Medulla oblongata (tissue), 1 donor: ENCODE measurements at regions not wholly inside any gene's neighbourhood (a gene's known extent, or its start where the extent isn't known, plus 50 kb on each side); places are given as distances from the start of the nearest gene placed in this dataset.

ENCODE experiments used
- DNase-seq: peaks from one replicate; pipeline ENCODE4 v3.0.0-alpha.2; 2015; ENCODE audit errors: extremely low spot score

DNA sequence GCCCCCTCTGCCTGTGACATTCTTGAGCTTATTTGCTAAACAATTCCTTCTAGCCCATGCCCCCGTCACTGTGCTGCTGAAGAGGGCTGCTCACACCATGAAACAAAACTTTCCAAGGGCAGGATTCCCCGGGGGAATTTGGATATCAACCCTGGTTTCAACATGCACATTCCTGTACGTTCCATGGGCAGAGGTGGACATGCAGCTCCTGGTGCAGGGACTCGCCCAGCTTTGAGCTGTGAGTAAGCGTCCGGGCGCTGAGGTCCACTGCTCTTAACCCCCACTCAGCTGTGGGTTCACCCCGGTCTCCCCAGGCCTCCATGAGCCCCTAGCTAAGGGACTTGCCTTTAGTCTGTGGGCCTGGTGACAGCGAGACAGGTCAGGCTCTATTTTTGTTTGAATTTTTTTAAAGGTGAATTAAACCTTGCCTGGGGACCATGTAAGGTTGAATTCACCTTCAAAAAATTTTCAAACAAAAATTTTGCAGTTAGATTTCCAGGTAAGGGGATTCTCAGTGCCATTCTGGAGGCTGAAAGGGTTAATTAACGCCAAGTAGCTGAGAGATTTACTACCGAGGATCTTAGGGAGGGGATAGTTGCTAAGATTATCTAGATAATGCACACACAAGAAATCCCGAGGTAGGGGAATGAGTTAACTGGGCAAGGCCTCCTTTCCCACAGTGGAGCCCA lies 70.3 kb upstream of the SLC22A23 start:
- no peak for DNase-seq

DNA sequence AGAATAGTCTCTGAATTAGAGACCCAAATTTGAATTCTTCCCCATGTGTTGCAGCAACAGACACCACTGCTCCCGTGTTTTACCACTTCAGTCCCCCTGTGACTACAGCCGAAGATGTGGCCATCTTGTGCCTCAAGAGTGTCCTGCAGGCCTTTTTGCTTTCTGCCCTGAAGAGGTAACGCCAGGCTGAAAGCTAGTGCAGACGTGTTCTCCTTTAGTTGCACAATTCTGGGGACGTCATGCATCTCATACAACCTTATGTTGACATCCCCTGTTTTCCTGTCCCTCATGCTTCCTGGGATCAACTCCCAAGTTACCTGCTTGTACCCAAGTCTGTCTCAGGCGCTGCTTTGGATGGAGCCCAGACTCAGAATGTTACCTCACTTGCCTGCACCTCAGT lies 69.1 kb upstream of the SLC22A23 start:
- DNase-seq = no peak

DNA sequence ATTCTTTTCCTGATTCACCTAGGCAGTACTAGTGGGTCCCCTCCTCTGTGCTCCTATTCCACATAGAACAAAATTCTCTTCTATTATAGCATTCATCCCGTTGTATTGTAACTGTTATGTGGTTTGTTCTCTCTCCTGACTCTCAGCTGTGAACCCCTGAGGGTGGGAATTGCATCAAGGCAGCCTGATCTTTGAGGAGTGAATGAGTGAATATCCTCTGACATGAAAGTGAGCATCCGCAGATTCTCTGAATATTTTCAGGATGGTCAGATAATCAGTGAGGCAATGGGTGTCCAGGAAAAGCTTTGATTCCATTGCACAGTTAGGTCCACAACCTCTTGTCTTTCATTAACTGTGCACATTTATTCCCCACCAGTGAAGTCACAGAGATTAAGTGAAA lies 67.6 kb upstream of the SLC22A23 start:
- DNase-seq = no peak

DNA sequence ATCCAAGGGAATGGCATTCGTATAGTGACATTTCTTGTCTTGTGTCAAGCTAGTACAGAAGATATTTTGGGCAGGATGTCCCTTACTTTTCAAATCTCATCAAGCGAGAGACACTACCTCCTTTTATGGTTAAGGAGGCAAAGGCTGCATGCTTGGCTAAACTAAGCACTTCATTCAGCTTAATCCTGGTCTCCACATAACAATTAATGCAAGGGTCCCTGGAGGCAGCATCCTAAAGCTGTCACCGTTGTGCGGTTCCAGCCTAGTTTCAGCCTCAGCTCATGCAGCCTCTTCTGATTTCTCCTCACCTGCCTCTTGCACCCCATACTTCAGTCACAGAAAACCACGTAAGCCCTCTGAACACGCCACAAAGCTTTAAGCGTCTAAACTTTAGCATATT lies 67.1 kb upstream of the SLC22A23 start:
- DNase-seq = no peak

DNA sequence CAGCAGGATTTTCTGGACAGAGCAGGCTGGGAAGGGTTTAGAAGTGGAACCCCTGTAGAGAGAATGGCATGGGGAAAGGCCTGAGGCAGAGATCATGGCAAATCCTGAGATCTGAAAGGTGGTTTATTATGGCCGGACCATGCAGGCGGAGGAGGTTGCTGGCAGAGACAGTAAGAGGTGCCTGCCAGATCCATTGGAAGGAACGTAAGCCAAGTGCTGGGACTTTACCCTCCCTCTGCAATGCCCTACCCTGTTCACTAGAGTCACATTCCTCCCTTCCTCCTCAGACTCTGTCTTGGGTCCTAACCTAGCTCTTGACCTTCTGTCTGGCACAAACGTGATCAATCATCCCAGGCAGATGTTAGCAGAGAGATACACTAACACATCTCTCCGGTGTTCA lies 66.4 kb upstream of the SLC22A23 start:
- DNase-seq = no peak

DNA sequence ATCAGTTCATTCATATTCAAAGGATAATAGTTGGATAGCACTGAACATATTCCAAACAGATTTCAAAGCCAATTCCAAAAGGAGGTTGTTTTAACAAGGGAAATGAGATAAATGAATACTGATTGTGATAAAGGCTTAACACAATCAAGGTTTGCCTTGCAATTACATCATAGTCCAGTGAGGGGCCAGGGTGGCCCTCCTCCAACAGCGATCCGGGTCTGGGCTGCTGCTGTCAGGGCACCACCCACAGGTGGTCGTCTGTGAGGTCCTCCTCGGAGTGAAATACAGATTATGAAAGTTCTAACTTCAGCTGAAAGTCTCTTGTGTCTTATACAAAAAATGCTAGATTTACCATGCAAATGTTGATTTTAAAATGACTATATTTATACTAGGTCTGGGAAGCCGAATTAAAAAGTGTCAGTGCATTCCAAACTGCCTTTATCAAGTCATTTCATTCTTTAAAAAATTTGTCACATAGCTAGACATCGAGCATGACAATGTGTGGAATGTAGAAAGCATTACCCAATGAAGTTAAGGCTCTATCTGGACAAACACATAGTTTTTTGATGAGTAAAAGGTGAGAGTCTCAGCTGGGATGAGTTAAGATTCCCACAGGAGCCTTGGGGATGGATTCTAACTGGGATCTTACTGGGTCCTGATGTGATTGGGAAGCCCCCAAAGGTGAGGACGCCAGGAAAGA lies 65.9 kb upstream of the SLC22A23 start:
- DNase-seq = no peak

DNA sequence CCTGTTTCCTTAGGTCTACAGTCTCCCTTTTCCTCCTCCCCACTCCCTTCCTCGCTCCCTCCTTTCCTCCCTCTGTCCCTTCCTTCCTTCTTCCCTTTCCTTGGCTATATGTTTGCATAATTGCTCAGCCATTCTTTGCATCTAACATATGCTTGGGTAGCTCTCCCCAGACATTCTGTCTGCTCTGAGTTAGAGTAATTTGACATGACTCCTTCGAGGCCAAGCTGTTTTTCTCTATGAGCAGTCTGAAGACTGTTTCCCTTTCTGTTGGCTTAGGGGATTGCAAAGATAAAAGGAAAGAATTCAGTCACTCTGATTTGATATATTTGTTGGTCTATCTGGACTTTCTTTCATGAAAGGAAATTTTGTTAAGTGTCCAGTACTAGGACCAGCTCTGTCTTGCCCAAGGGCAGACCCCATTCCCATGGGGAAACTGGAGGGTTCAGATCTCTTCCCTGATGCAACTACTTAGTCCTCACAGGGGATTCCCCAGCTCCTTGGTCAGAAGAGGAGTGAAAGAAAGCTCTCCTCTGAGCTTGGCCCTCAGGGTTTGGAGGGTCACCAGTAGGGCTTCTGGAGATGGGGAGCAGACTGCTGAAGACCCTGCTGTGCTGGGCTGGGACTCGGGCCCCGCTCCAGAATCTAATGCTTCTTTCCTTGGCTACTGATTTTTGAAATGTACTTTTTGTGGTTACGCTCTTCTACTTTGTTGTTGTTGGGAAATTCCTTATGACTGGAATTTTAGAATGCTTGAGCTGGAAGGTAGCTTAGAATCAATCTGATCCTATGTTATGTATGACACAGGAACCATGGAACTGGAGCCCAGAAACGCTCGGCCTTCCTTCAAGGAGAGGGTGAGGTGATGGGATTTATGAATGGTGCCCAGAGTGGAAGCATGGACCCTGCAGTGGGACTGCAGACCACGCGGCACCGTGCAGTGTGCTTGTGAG lies 63.7 kb upstream of the SLC22A23 start:
- no peak for DNase-seq

DNA sequence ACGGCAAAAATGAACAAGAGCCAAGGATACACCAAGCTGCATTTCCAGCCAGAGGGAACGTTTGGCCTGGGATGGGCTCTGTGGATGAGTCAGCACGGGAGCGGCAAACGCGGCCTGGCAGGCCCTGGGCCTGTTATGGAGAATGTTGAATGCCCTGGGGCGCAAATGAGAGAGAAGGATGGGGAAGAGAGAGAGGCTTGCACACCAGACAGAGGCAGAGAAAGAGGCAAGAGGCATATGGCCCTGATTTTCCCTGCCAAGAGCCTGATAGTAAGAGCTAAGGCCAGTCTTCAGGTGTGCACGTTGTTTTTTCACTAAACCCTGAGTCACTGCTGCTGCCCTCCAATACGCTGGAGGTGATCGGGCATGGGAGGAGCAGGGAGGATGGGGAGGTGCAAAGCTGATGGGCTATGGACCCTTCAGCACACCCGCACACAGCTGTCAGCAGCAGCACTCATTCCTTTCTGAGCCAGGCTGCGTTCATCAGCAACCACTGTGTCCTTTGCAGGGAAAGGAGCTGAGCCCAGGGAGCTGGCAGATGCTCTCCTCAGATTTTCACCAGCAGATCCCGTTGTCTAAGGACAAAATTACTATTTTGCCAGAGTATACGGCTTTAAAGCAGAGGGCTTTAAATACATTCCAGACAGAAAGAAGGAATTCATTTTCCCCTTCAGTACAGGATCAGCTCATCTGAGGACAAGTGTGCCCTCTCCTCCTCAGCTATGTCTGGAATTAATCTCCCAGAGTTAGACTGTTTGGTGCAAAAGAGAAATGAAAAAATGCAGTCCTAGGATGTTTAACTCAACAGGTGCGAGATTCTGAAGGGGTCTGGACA lies 61.7 kb upstream of the SLC22A23 start:
- no peak for DNase-seq

DNA sequence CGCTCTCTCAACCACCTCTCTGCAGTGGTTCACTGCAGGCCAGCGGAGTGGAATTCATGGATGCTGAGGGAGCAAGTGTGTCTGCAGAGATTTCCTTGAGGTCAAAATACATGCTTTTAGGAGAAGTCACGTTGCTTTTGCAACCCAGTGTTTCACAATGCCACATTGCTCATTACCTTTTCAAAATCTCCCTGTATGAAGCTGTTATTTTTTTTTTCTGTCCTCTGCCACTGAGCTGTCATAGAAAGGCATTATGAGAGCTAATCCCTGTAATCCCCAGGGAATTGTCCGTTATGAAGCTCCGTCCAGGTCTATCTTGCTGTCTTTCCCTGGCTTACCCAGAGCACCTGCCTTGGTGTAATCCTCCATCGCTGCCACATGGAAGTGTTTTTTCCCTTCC lies 60.5 kb upstream of the SLC22A23 start:
- no peak for DNase-seq

DNA sequence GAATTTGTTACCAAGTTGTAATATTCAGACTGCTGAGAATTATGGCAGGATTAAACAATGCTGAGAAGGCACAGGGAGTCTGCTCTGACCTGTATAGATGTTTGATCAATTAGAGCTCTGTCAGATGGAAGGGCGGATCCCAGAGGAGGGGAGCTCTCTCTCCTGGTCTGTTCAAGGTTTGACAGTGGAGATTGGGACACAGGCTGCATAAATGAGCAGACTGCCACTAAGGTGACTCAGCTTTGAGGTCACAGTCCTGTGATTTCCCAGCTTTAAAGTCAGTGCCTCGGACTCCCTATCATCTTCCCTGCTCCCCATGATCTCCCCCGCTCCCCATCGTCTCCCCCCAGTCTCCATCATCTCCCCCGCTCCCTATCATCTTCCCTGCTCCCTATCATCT lies 59.2 kb upstream of the SLC22A23 start:
- DNase-seq = no peak

DNA sequence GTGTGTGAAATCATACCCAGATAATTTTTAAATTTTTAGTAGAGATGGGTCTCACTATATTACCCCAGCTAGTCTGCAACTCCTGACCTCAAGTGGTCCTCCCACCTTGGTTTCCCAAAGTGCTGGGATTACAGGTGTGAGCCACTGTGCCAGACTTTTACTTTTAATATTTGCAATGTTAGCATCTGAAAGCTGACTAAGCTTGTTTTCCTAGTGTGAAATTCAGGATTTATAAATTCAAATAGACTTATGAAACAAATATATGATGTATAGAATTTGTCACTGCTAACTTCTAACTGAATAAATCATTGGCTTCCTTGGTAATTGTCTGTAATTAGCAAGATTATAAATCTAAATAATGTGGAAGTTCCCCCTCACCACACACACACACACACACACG lies 58.8 kb upstream of the SLC22A23 start:
- no peak for DNase-seq

DNA sequence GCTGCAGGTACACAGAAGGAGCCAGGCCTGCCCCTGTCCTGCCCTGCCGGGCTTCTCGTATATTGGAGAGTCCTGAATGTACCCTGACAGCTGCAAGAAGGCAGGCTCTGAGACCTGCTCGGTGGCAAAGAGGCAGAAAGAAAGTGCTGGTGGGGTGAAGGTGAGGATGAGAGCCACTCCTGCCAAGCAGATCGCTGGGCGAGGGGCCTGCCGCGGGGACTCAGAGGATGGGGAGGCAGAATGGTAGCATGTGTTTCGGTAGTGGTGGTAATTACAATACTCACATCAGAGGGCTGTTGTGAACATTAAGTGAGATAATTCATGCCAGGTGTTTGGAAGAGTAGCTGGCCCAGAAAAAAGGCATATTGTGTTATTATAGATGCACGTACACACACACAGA lies 56.6 kb upstream of the SLC22A23 start:
- DNase-seq = no peak

DNA sequence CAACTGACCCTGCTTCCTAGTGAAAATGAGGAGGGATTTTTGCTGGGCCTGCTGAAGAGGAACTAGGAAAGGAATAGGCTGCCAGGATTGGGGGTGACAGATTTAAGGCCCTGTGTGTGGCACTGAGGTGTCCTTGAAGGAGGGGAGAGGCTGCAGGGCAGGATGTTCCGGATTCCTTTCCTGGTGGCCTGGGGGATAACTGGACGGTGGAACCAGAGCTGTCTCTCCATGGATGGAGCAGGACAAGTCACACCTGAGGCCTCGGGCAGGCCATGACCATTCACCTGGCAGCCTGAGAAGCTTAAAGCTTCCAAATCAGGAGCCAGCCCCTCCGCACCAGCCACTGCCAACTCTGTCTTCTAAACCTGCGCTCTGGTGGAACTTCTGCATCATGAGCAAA lies 56.0 kb upstream of the SLC22A23 start:
- no peak for DNase-seq

DNA sequence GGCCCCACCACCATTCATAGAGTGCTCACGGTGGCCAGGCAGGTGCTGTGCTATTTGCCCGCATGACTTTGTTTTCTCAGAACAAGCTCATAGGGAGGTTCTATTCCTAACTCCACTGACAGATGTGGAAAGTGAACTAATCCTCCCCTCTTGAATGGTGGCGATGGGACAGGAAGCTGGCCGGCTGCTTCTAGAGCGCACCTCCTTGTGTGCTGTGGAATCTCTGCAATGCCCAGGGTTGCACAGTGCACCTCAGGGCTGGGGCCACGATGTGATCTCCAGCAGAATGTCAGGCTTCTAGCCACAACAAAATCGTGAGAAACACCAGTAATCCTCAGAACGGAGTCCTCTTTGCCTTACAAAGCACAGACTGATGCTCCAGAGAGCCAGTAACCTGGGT lies 53.8 kb upstream of the SLC22A23 start:
- no peak for DNase-seq

DNA sequence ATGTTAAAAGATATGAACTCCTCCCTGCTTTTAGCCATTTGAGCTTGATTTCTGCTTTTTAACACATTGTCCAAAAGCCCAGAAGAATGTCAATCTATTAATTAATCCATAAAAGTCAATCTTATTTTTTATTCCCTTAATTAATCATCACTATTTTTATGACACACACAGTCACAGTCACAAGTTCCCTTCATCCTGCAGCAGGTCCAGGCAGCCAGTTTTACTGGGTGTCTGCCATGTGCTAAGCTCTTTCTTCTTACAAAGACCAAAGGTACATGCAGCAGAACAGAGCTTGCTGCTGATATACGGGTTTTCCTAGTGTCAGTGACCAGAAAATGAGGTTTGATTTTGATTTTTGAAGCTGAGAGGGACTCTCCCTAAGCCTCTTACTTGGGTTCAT lies 53.3 kb upstream of the SLC22A23 start:
- DNase-seq = no peak

DNA sequence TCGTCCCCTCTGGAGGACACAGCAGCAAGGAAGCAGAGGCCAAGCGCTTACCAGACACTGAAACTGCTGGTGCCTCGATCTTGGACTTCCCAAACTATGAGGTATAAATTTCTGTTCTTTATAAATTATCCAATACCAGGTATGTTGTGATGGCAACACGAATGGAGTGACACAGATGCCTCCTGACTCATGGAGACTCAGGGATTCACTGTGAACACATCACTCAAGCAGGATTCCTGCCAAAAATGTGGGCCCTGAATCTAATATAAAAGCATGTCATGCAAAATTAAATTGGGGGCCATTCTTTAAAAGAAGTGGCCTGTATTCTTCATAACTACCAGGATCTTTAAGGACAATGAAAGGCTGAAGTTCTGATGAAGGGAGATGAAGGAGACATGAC lies 52.5 kb upstream of the SLC22A23 start:
- DNase-seq = no peak

DNA sequence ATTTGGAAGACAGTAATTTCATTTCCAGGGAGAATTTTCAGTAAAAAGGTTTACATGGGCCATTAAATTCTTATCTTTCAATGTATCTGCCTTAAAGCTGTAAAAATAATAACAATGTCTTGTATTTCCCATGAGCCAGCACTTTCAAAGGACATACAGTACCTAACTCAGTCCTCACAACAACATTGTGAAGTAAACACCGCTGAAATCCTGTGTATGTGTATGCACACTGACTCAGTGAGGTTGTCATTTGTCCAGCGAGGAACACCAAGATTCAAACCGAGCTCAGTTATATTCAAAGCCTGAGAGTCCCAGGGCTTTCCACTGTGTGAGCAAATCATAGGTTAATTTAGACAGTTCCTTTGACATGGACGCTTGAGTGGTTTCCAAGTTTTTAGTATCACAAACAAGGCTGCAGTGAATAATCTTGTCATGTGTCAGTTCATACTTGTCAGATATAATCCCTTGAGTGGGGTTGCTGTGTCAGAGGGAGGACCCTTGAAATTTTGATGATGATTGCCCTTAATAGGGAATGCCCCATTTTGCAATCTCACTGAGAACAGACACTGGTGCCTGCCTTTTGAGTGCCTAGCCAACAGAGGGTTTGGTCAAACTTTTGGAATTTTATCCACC lies 50.0 kb upstream of the SLC22A23 start:
- no peak for DNase-seq
